ENCODE measurements at regions not wholly inside any gene's neighbourhood (a gene's known extent, or its start where the extent isn't known, plus 50 kb on each side); places are given as distances from the start of the nearest gene placed in this dataset.

GRCh38 chr1:201618905-201619304 is 80.0 kb downstream of the NAV1 start:
- no peak for FAIRE-seq
- Histone ChIP-seq H3K9me3 (ENCODE audit: control insufficient read depth in 2 of 2, insufficient read depth in 1 of 2, low read depth in 1 of 2, low read length in 1 of 2) (no peaks in the 10 kb centered on the region), H3K4me3 (ENCODE audit: low read depth in 1 of 3, low read length in 3 of 3) (no peak overlapping the region), H3K27me3 (ENCODE audit: control insufficient read depth in 3 of 3, insufficient read depth in 3 of 3, low read length in 3 of 3) (peaks cover 0 to 12% (median 0%) of the 10 kb centered on the region in 3 donors), H3K27ac (ENCODE audit: low read depth in 1 of 3, low read length in 2 of 3) (no peak overlapping the region), H3K4me1 (ENCODE audit: control insufficient read depth in 3 of 3, insufficient read depth in 2 of 3, low read depth in 1 of 3, low read length in 2 of 3) (no peaks in the 10 kb centered on the region), H3K36me3 (ENCODE audit: control insufficient read depth in 3 of 3, insufficient read depth in 2 of 3, low read depth in 1 of 3, low read length in 3 of 3) (peaks cover 0 to 2% (median 0%) of the 10 kb centered on the region in 3 donors)
- DNase-seq, result no peak
- WGBS, 3 donors, result 83 to 88% (median 84%) methylated on average over 5 of the region's 5 CpGs

GRCh38 chr1:201619513-201619912 is 80.6 kb downstream of the NAV1 start:
- DNase-seq (no peak), FAIRE-seq (no peak)
- WGBS, 3 donors, result 89 to 96% (median 93%) methylated on average over 1 of the region's 1 CpG
- no peaks in the 10 kb centered on the region for H3K9me3 ChIP-seq (ENCODE audit: control insufficient read depth in 2 of 2, insufficient read depth in 1 of 2, low read depth in 1 of 2, low read length in 1 of 2)
- no peak overlapping the region for H3K27ac ChIP-seq (ENCODE audit: low read depth in 1 of 3, low read length in 2 of 3)
- peaks cover 0 to 9% (median 0%) of the 10 kb centered on the region in 3 donors for H3K27me3 ChIP-seq (ENCODE audit: control insufficient read depth in 3 of 3, insufficient read depth in 3 of 3, low read length in 3 of 3)
- no peak overlapping the region for H3K4me3 ChIP-seq (ENCODE audit: low read depth in 1 of 3, low read length in 3 of 3)
- peaks cover 0 to 2% (median 0%) of the 10 kb centered on the region in 3 donors for H3K36me3 ChIP-seq (ENCODE audit: control insufficient read depth in 3 of 3, insufficient read depth in 2 of 3, low read depth in 1 of 3, low read length in 3 of 3)
- H3K4me1 ChIP-seq (ENCODE audit: control insufficient read depth in 3 of 3, insufficient read depth in 2 of 3, low read depth in 1 of 3, low read length in 2 of 3), result no peaks in the 10 kb centered on the region

- 84 to 88% (median 86%) methylated on average over 4 of the region's 4 CpGs for WGBS, 3 donors
- H3K9me3 ChIP-seq (ENCODE audit: control insufficient read depth in 2 of 2, insufficient read depth in 1 of 2, low read depth in 1 of 2, low read length in 1 of 2), result no peaks in the 10 kb centered on the region
- H3K27me3 ChIP-seq (ENCODE audit: control insufficient read depth in 3 of 3, insufficient read depth in 3 of 3, low read length in 3 of 3), result peaks cover 0 to 7% (median 0%) of the 10 kb centered on the region in 3 donors
- FAIRE-seq, result no peak
- no peak overlapping the region for H3K4me3 ChIP-seq (ENCODE audit: low read depth in 1 of 3, low read length in 3 of 3)
- no peak overlapping the region for H3K27ac ChIP-seq (ENCODE audit: low read depth in 1 of 3, low read length in 2 of 3)
- peaks cover 0 to 2% (median 0%) of the 10 kb centered on the region in 3 donors for H3K36me3 ChIP-seq (ENCODE audit: control insufficient read depth in 3 of 3, insufficient read depth in 2 of 3, low read depth in 1 of 3, low read length in 3 of 3)
- H3K4me1 ChIP-seq (ENCODE audit: control insufficient read depth in 3 of 3, insufficient read depth in 2 of 3, low read depth in 1 of 3, low read length in 2 of 3), result no peaks in the 10 kb centered on the region
- no peak for DNase-seq
Measured at GRCh38 chr1:201622353-201622752, 83.4 kb downstream of the NAV1 start.

GRCh38 chr1:201622824-201623223 is 83.9 kb downstream of the NAV1 start:
- Histone ChIP-seq H3K27me3 (ENCODE audit: control insufficient read depth in 3 of 3, insufficient read depth in 3 of 3, low read length in 3 of 3) (peaks cover 0 to 7% (median 0%) of the 10 kb centered on the region in 3 donors), H3K36me3 (ENCODE audit: control insufficient read depth in 3 of 3, insufficient read depth in 2 of 3, low read depth in 1 of 3, low read length in 3 of 3) (peaks cover 0 to 2% (median 0%) of the 10 kb centered on the region in 3 donors), H3K4me1 (ENCODE audit: control insufficient read depth in 3 of 3, insufficient read depth in 2 of 3, low read depth in 1 of 3, low read length in 2 of 3) (no peaks in the 10 kb centered on the region), H3K4me3 (ENCODE audit: low read depth in 1 of 3, low read length in 3 of 3) (no peak overlapping the region), H3K9me3 (ENCODE audit: control insufficient read depth in 2 of 2, insufficient read depth in 1 of 2, low read depth in 1 of 2, low read length in 1 of 2) (no peaks in the 10 kb centered on the region), H3K27ac (ENCODE audit: low read depth in 1 of 3, low read length in 2 of 3) (no peak overlapping the region)
- no peak for DNase-seq
- FAIRE-seq, result no peak
- 88 to 94% (median 92%) methylated on average over 15 of the region's 15 CpGs for WGBS, 3 donors

- no peak for DNase-seq
- Histone ChIP-seq H3K4me1 (ENCODE audit: control insufficient read depth in 3 of 3, insufficient read depth in 2 of 3, low read depth in 1 of 3, low read length in 2 of 3) (no peaks in the 10 kb centered on the region), H3K4me3 (ENCODE audit: low read depth in 1 of 3, low read length in 3 of 3) (no peak overlapping the region), H3K27ac (ENCODE audit: low read depth in 1 of 3, low read length in 2 of 3) (no peak overlapping the region), H3K9me3 (ENCODE audit: control insufficient read depth in 2 of 2, insufficient read depth in 1 of 2, low read depth in 1 of 2, low read length in 1 of 2) (no peaks in the 10 kb centered on the region), H3K27me3 (ENCODE audit: control insufficient read depth in 3 of 3, insufficient read depth in 3 of 3, low read length in 3 of 3) (no peaks in the 10 kb centered on the region), H3K36me3 (ENCODE audit: control insufficient read depth in 3 of 3, insufficient read depth in 2 of 3, low read depth in 1 of 3, low read length in 3 of 3) (peaks cover 0 to 2% (median 0%) of the 10 kb centered on the region in 3 donors)
- no peak for FAIRE-seq
- WGBS, 3 donors, result 69 to 76% (median 75%) methylated on average over 4 of the region's 4 CpGs
Measured at GRCh38 chr1:201624741-201625225, 85.9 kb downstream of the NAV1 start.

GRCh38 chr1:201625226-201625761 is 86.4 kb downstream of the NAV1 start:
- DNase-seq, result no peak
- H3K27me3 ChIP-seq (ENCODE audit: control insufficient read depth in 3 of 3, insufficient read depth in 3 of 3, low read length in 3 of 3), result no peaks in the 10 kb centered on the region
- no peak for FAIRE-seq
- WGBS, 3 donors, result 67 to 91% (median 86%) methylated on average over 3 of the region's 3 CpGs
- H3K4me3 ChIP-seq (ENCODE audit: low read depth in 1 of 3, low read length in 3 of 3), result no peak overlapping the region
- no peaks in the 10 kb centered on the region for H3K4me1 ChIP-seq (ENCODE audit: control insufficient read depth in 3 of 3, insufficient read depth in 2 of 3, low read depth in 1 of 3, low read length in 2 of 3)
- no peaks in the 10 kb centered on the region for H3K9me3 ChIP-seq (ENCODE audit: control insufficient read depth in 2 of 2, insufficient read depth in 1 of 2, low read depth in 1 of 2, low read length in 1 of 2)
- H3K36me3 ChIP-seq (ENCODE audit: control insufficient read depth in 3 of 3, insufficient read depth in 2 of 3, low read depth in 1 of 3, low read length in 3 of 3), result peaks cover 0 to 2% (median 0%) of the 10 kb centered on the region in 3 donors
- no peak overlapping the region for H3K27ac ChIP-seq (ENCODE audit: low read depth in 1 of 3, low read length in 2 of 3)

GRCh38 chr1:201625851-201626251 is 86.9 kb downstream of the NAV1 start:
- 92 to 97% (median 95%) methylated on average over 3 of the region's 3 CpGs for WGBS, 3 donors
- no peak for FAIRE-seq
- Histone ChIP-seq H3K4me1 (ENCODE audit: control insufficient read depth in 3 of 3, insufficient read depth in 2 of 3, low read depth in 1 of 3, low read length in 2 of 3) (no peaks in the 10 kb centered on the region), H3K4me3 (ENCODE audit: low read depth in 1 of 3, low read length in 3 of 3) (no peak overlapping the region), H3K27ac (ENCODE audit: low read depth in 1 of 3, low read length in 2 of 3) (no peak overlapping the region), H3K27me3 (ENCODE audit: control insufficient read depth in 3 of 3, insufficient read depth in 3 of 3, low read length in 3 of 3) (no peaks in the 10 kb centered on the region), H3K9me3 (ENCODE audit: control insufficient read depth in 2 of 2, insufficient read depth in 1 of 2, low read depth in 1 of 2, low read length in 1 of 2) (no peaks in the 10 kb centered on the region), H3K36me3 (ENCODE audit: control insufficient read depth in 3 of 3, insufficient read depth in 2 of 3, low read depth in 1 of 3, low read length in 3 of 3) (peaks cover 0 to 2% (median 0%) of the 10 kb centered on the region in 3 donors)
- DNase-seq, result no peak

GRCh38 chr1:201626629-201627275 is 87.8 kb downstream of the NAV1 start:
- H3K27ac ChIP-seq (ENCODE audit: low read depth in 1 of 3, low read length in 2 of 3), result no peak overlapping the region
- no peaks in the 10 kb centered on the region for H3K27me3 ChIP-seq (ENCODE audit: control insufficient read depth in 3 of 3, insufficient read depth in 3 of 3, low read length in 3 of 3)
- FAIRE-seq (no peak), DNase-seq (no peak)
- peaks cover 0 to 2% (median 0%) of the 10 kb centered on the region in 3 donors for H3K36me3 ChIP-seq (ENCODE audit: control insufficient read depth in 3 of 3, insufficient read depth in 2 of 3, low read depth in 1 of 3, low read length in 3 of 3)
- no peaks in the 10 kb centered on the region for H3K4me1 ChIP-seq (ENCODE audit: control insufficient read depth in 3 of 3, insufficient read depth in 2 of 3, low read depth in 1 of 3, low read length in 2 of 3)
- WGBS, 3 donors, result 76 to 91% (median 88%) methylated on average over 4 of the region's 4 CpGs
- no peak overlapping the region for H3K4me3 ChIP-seq (ENCODE audit: low read depth in 1 of 3, low read length in 3 of 3)
- no peaks in the 10 kb centered on the region for H3K9me3 ChIP-seq (ENCODE audit: control insufficient read depth in 2 of 2, insufficient read depth in 1 of 2, low read depth in 1 of 2, low read length in 1 of 2)

All from small intestine (tissue), 7 donors.